GM23338 (cell line): ENCODE measurements at regions not wholly inside any gene's neighbourhood (a gene's known extent, or its start where the extent isn't known, plus 50 kb on each side); places are given as distances from the start of the nearest gene placed in this dataset.

Experiments
- ATAC-seq: fragments of 200-7000 bp; cut with Tn5 transposase; 3 replicates; pipeline ENCODE4 v1.9.1; 2020
- DNase-seq: peaks from one replicate; pipeline ENCODE4 v3.0.0-alpha.2; 2015; ENCODE audit warnings: low spot score
- H2AFZ ChIP-seq: fragments of 200-600 bp; sonication (generic); 2 replicates; pipeline ENCODE4 v1.8.0; 2016; ENCODE audit warnings: antibody characterized with exemption, mild to moderate bottlenecking, moderate library complexity
- H3F3A ChIP-seq: fragments of 200-600 bp; sonication (generic); replicated peaks from 2 replicates; pipeline ENCODE4 v1.8.0; 2017; ENCODE audit warnings: antibody characterized with exemption, mixed run types, low read depth
- H3K27ac ChIP-seq: fragments of 200-600 bp; sonication (generic); 2 replicates; pipeline ENCODE4 v1.6.1; 2016; ENCODE audit warnings: low read depth
- H3K27me3 ChIP-seq: fragments of 200-600 bp; sonication (generic); 2 replicates; pipeline ENCODE4 v1.8.0; 2016; ENCODE audit warnings: mild to moderate bottlenecking, mixed run types, moderate library complexity; ENCODE audit not compliant: insufficient read depth
- H3K36me3 ChIP-seq: fragments of 200-600 bp; sonication (generic); 2 replicates; pipeline ENCODE4 v1.8.0; 2016; ENCODE audit warnings: mild to moderate bottlenecking; ENCODE audit not compliant: insufficient read depth
- H3K4me1 ChIP-seq: fragments of 200-600 bp; sonication (generic); 2 replicates; pipeline ENCODE4 v1.8.0; 2016; ENCODE audit warnings: mild to moderate bottlenecking, moderate library complexity; ENCODE audit not compliant: insufficient read depth
- H3K4me2 ChIP-seq: fragments of 200-600 bp; sonication (generic); 2 replicates; pipeline ENCODE4 v1.7.1; 2017; ENCODE audit warnings: mixed run types
- H3K4me3 ChIP-seq: fragments of 200-600 bp; sonication (generic); 2 replicates; pipeline ENCODE4 v1.6.1; 2016; ENCODE audit warnings: mixed run types
- H3K79me2 ChIP-seq: fragments of 200-600 bp; sonication (generic); replicated peaks from 2 replicates; pipeline ENCODE4 v1.8.0; 2017; ENCODE audit warnings: mild to moderate bottlenecking; ENCODE audit not compliant: insufficient read depth
- H3K9me2 ChIP-seq: fragments of 200-600 bp; sonication (generic); 2 replicates; pipeline ENCODE4 v1.8.0; 2017; ENCODE audit not compliant: insufficient read depth
- H4K20me1 ChIP-seq: fragments of 200-600 bp; sonication (generic); replicated peaks from 2 replicates; pipeline ENCODE4 v1.8.0; 2017; ENCODE audit warnings: mild to moderate bottlenecking; ENCODE audit not compliant: insufficient read depth
- H3K27ac Mint-ChIP-seq: 2 replicates; pipeline ENCODE4 v1.8.0; 2020; ENCODE audit warnings: inconsistent platforms, mild to moderate bottlenecking, moderate library complexity, mixed read lengths
- H3K27me3 Mint-ChIP-seq: 3 replicates; pipeline ENCODE4 v1.8.0; 2022; ENCODE audit warnings: low read depth, mild to moderate bottlenecking, moderate library complexity, mixed read lengths, inconsistent platforms; ENCODE audit not compliant: insufficient read depth, poor library complexity
- H3K36me3 Mint-ChIP-seq: 3 replicates; pipeline ENCODE4 v1.8.0; 2021; ENCODE audit warnings: low read depth, mild to moderate bottlenecking, inconsistent platforms, moderate library complexity, mixed read lengths
- H3K4me1 Mint-ChIP-seq: 3 replicates; pipeline ENCODE4 v1.8.0; 2020; ENCODE audit warnings: mild to moderate bottlenecking, inconsistent platforms, mixed read lengths
- H3K4me3 Mint-ChIP-seq: 3 replicates; pipeline ENCODE4 v1.8.0; 2021; ENCODE audit warnings: moderate library complexity, mild to moderate bottlenecking, inconsistent platforms, mixed read lengths
- H3K9me3 Mint-ChIP-seq: 3 replicates; pipeline ENCODE4 v1.8.0; 2020; ENCODE audit warnings: moderate library complexity, mild to moderate bottlenecking, inconsistent platforms, mixed read lengths
- CREB1 ChIP-seq: fragments of 250-450 bp; sonication (Bioruptor Pico); IDR thresholded peaks from 2 replicates; pipeline ENCODE4 v1.5.0; 2020; ENCODE audit warnings: low read depth, mild to moderate bottlenecking, moderate library complexity
- EZH2 ChIP-seq: fragments of 200-600 bp; sonication (generic); IDR thresholded peaks from one replicate; pipeline ENCODE4 v1.8.0; 2017; ENCODE audit warnings: antibody characterized with exemption, mild to moderate bottlenecking, low read depth; ENCODE audit not compliant: unreplicated experiment
- EZH2phosphoT487 ChIP-seq: fragments of 200-600 bp; sonication (generic); IDR thresholded peaks from one replicate; pipeline ENCODE4 v1.8.1; 2018; ENCODE audit warnings: antibody characterized with exemption; ENCODE audit not compliant: unreplicated experiment
- JUNB ChIP-seq: IDR thresholded peaks from one replicate; pipeline ENCODE4 v1.6.1; 2016; ENCODE audit warnings: antibody characterized with exemption; ENCODE audit not compliant: unreplicated experiment
- NANOG ChIP-seq: IDR thresholded peaks from 2 replicates; pipeline ENCODE4 v1.6.1; 2016; ENCODE audit warnings: antibody characterized with exemption, borderline replicate concordance
- POLR2AphosphoS5 ChIP-seq: IDR thresholded peaks from 2 replicates; pipeline ENCODE4 v1.6.1; 2016; ENCODE audit warnings: antibody characterized with exemption, low read depth
- STAT1 ChIP-seq: IDR thresholded peaks from one replicate; pipeline ENCODE4 v1.6.1; 2016; ENCODE audit warnings: antibody characterized with exemption; ENCODE audit not compliant: unreplicated experiment
- ZNF114 ChIP-seq: fragments of 250-450 bp; sonication (Bioruptor Pico); IDR thresholded peaks from 2 replicates; pipeline ENCODE4 v1.5.0; 2020; ENCODE audit warnings: mild to moderate bottlenecking, moderate library complexity
- ZNF331 ChIP-seq: fragments of 250-450 bp; sonication (Bioruptor Pico); IDR thresholded peaks from 2 replicates; pipeline ENCODE4 v1.5.0; 2020; ENCODE audit warnings: low read depth, mild to moderate bottlenecking, moderate library complexity
- ZNF462 ChIP-seq: fragments of 250-450 bp; sonication (Bioruptor Pico); IDR thresholded peaks from 2 replicates; pipeline ENCODE4 v1.5.0; 2020; ENCODE audit warnings: mild to moderate bottlenecking, moderate library complexity
- TF ChIP-seq, protein P1 (sequence below), 2 experiments: fragments of 200-600 bp in 1 of 2; sonication (generic) in 1 of 2; conservative IDR thresholded peaks; 2 replicates each; pipeline versions ENCODE4 v1.5.1 to v1.6.1; 2016 to 2017; ENCODE audit warnings: antibody characterized with exemption in 2 of 2, low read depth in 2 of 2, mild to moderate bottlenecking in 2 of 2, moderate library complexity in 1 of 2
- TF ChIP-seq, protein P2 (sequence below): IDR thresholded peaks from one replicate; pipeline ENCODE4 v1.6.1; 2018; ENCODE audit warnings: antibody characterized with exemption; ENCODE audit not compliant: unreplicated experiment
- TF ChIP-seq, protein P3 (sequence below): IDR thresholded peaks from 2 replicates; pipeline ENCODE4 v1.6.1; 2016; ENCODE audit warnings: antibody characterized with exemption

GRCh38 chr2:12452185-12452584 lies 264.6 kb upstream of the TRIB2 start:
- no peaks in the 10 kb centered on the region for H3K9me3 Mint-ChIP-seq

More at GRCh38 chr2:12452185-12452584, 264.6 kb upstream of the TRIB2 start:
- Histone ChIP-seq H2AFZ (peak overlapping the region; percentile 4; the same call in 1 of the 2 replicates), H3K36me3 (no peaks in the 10 kb centered on the region), H3K4me3 (no peak overlapping the region), H3K4me1 (no peaks in the 10 kb centered on the region; the same call in 1 of the 2 replicates), H4K20me1 (no peaks in the 10 kb centered on the region), H3K27me3 (no peaks in the 10 kb centered on the region), H3K9me2 (no peaks in the 10 kb centered on the region), H3K27ac (no peak overlapping the region), H3F3A (no peaks in the 10 kb centered on the region), H3K79me2 (no peaks in the 10 kb centered on the region), H3K4me2 (no peak overlapping the region)
- H3K4me3 Mint-ChIP-seq = no peak overlapping the region
- ATAC-seq = no peak
- H3K4me1 Mint-ChIP-seq = peaks cover 7% of the 10 kb centered on the region; the same call in 2 of the 3 replicates
- H3K27ac Mint-ChIP-seq = no peak overlapping the region
- no peak for TF ChIP-seq EZH2phosphoT487
- TF ChIP-seq ZNF331 (CRISPR knock-in tag) = no peak
- TF ChIP-seq, protein P1, sequence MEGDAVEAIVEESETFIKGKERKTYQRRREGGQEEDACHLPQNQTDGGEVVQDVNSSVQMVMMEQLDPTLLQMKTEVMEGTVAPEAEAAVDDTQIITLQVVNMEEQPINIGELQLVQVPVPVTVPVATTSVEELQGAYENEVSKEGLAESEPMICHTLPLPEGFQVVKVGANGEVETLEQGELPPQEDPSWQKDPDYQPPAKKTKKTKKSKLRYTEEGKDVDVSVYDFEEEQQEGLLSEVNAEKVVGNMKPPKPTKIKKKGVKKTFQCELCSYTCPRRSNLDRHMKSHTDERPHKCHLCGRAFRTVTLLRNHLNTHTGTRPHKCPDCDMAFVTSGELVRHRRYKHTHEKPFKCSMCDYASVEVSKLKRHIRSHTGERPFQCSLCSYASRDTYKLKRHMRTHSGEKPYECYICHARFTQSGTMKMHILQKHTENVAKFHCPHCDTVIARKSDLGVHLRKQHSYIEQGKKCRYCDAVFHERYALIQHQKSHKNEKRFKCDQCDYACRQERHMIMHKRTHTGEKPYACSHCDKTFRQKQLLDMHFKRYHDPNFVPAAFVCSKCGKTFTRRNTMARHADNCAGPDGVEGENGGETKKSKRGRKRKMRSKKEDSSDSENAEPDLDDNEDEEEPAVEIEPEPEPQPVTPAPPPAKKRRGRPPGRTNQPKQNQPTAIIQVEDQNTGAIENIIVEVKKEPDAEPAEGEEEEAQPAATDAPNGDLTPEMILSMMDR (conservative IDR thresholded peaks at IDR 0.05; ENCODE audit: low read depth in 2 of 2) = no peak
- TF ChIP-seq, protein P2, sequence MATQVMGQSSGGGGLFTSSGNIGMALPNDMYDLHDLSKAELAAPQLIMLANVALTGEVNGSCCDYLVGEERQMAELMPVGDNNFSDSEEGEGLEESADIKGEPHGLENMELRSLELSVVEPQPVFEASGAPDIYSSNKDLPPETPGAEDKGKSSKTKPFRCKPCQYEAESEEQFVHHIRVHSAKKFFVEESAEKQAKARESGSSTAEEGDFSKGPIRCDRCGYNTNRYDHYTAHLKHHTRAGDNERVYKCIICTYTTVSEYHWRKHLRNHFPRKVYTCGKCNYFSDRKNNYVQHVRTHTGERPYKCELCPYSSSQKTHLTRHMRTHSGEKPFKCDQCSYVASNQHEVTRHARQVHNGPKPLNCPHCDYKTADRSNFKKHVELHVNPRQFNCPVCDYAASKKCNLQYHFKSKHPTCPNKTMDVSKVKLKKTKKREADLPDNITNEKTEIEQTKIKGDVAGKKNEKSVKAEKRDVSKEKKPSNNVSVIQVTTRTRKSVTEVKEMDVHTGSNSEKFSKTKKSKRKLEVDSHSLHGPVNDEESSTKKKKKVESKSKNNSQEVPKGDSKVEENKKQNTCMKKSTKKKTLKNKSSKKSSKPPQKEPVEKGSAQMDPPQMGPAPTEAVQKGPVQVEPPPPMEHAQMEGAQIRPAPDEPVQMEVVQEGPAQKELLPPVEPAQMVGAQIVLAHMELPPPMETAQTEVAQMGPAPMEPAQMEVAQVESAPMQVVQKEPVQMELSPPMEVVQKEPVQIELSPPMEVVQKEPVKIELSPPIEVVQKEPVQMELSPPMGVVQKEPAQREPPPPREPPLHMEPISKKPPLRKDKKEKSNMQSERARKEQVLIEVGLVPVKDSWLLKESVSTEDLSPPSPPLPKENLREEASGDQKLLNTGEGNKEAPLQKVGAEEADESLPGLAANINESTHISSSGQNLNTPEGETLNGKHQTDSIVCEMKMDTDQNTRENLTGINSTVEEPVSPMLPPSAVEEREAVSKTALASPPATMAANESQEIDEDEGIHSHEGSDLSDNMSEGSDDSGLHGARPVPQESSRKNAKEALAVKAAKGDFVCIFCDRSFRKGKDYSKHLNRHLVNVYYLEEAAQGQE = no peak
- no peak for TF ChIP-seq STAT1
- no peak for TF ChIP-seq ZNF114 (CRISPR knock-in tag)
- TF ChIP-seq NANOG = no peak
- TF ChIP-seq EZH2 = no peak
- TF ChIP-seq JUNB = no peak
- no peak for TF ChIP-seq POLR2AphosphoS5
- no peak for TF ChIP-seq CREB1 (CRISPR knock-in tag)
- TF ChIP-seq, protein P3, sequence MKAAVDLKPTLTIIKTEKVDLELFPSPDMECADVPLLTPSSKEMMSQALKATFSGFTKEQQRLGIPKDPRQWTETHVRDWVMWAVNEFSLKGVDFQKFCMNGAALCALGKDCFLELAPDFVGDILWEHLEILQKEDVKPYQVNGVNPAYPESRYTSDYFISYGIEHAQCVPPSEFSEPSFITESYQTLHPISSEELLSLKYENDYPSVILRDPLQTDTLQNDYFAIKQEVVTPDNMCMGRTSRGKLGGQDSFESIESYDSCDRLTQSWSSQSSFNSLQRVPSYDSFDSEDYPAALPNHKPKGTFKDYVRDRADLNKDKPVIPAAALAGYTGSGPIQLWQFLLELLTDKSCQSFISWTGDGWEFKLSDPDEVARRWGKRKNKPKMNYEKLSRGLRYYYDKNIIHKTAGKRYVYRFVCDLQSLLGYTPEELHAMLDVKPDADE = no peak
- TF ChIP-seq ZNF462 = no peak
- H3K36me3 Mint-ChIP-seq = no peaks in the 10 kb centered on the region
- DNase-seq = no peak
- peaks cover 2% of the 10 kb centered on the region for H3K27me3 Mint-ChIP-seq
